Activated CD8-positive, alpha-beta memory T cell treated with anti-CD3 and anti-CD28 coated beads for 1 hour (primary cell): ENCODE measurements at regions not wholly inside any gene's neighbourhood (a gene's known extent, or its start where the extent isn't known, plus 50 kb on each side); places are given as distances from the start of the nearest gene placed in this dataset.
"Not testable (repeated sequence)": the region's sequence is repeated elsewhere in the genome, so short reads cannot be mapped to it uniquely, and the experiment has no call there.

Experiments
- DNase-seq, 2 donors: peaks; one replicate each; pipeline ENCODE4 v3.0.0-alpha.2; 2020; ENCODE audit warnings: low read depth in 1 of 2; ENCODE audit errors: extremely low read depth in 1 of 2

DNA sequence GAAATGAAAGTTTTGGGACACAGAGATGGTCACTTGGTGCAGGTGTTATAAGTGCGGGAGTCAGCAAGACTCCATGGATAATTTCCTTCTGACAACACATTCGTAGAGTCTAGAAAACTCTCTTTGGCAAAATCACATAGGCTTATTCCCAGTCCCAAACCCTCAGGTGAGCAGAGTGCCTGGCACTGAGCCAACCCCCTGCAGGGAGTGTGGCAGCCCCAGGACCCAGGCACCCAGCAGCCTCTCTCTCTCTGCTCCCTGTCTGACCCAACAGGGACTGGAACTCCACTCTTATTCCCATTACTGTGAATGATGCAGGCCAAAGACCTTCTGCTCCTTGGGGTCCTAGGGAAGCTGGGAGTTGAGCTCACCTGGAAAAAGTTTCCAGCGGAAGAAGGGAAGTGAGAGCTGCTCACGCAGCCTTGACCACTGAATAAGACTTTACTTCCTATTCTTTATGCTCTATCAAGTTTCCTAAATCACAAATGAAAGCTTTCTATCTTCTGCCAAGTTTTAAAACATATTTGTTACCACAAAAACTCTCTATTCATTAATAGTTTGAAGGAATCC is 132.6 kb upstream of the ETV3 start:
- DNase-seq = no peak

DNA sequence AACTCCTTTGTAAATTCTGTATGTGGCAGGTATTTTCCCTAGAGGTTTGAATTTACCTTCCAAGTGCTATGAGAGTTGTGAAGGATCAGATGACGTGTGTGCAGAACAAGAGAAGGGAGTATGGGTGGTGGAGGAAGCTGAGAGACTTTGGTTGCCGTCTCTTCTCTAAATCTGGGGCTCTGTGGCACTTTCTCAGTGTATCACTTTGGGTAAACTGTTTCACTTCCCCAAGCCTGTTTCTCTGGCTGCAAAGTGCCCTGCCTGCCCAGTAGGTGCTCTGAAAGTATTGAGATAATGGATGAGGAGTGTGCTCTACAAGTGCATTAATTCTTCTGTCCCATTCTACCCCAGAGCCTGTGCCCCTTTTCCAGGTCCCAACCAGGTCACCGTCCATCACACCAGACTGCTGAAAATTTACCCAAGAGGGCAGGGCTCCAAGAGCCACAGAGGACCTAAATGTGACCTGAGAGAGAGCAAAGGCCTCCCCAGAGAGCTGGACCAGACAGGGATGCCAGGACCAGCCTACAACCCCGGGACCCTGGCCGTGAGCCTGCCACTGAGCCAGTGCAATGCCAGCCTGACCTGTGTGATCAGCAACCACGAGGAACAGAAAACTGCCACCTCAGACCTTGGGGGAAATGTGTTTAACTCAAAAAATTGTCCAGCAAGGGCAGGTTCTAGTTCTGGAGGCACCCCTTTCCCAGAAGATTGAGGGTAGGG is 131.6 kb upstream of the ETV3 start:
- DNase-seq = no peak

GRCh38 chr1:157262891-157263290 is 124.7 kb upstream of the ETV3 start:
- no peak for DNase-seq

GRCh38 chr1:157262422-157262821 is 124.2 kb upstream of the ETV3 start:
- no peak for DNase-seq

DNA sequence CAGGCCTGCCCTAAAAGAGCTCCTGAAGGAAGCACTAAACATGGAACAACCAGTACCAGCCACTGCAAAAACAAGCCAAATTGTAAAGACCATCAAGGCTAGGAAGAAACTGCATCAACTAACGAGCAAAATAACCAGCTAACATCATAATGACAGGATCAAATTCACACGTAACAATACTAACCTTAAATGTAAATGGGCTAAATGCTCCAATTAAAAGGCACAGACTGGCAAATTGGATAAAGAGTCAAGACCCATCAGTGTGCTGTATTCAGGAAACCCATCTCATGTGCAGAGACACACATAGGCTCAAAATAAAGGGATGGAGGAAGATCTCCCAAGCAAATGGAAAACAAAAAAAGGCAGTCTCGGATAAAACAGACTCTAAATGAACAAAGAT is 117.7 kb upstream of the ETV3 start:
- DNase-seq = not testable (repeated sequence)

- DNase-seq = not testable (repeated sequence)
Observed at GRCh38 chr1:157254183-157254582, 116.0 kb upstream of the ETV3 start.

GRCh38 chr1:157252473-157252872 is 114.3 kb upstream of the ETV3 start:
- no peak for DNase-seq

GRCh38 chr1:157249739-157250138 is 111.5 kb upstream of the ETV3 start:
- no peak for DNase-seq

DNA sequence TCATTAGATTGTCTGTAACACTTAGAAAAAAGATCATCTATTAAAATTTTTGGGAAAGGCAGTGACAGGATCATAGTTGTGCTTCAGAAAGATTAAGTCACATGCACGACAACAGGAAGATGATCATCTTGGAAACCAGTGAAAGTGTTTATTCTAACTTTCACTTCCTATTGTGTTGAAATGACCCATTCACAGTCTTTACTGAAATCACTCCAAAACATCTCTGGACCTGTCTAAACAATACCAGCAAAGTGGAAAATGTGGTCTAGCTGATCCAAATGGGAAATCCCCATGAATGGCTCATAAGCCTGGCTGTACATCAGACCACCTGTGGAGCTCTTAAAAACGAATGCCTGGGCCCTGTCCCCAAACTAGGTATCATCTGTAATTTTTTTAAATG is 111.1 kb upstream of the ETV3 start:
- no peak for DNase-seq

GRCh38 chr1:157247764-157248049 is 109.5 kb upstream of the ETV3 start:
- DNase-seq = not testable (repeated sequence)

DNA sequence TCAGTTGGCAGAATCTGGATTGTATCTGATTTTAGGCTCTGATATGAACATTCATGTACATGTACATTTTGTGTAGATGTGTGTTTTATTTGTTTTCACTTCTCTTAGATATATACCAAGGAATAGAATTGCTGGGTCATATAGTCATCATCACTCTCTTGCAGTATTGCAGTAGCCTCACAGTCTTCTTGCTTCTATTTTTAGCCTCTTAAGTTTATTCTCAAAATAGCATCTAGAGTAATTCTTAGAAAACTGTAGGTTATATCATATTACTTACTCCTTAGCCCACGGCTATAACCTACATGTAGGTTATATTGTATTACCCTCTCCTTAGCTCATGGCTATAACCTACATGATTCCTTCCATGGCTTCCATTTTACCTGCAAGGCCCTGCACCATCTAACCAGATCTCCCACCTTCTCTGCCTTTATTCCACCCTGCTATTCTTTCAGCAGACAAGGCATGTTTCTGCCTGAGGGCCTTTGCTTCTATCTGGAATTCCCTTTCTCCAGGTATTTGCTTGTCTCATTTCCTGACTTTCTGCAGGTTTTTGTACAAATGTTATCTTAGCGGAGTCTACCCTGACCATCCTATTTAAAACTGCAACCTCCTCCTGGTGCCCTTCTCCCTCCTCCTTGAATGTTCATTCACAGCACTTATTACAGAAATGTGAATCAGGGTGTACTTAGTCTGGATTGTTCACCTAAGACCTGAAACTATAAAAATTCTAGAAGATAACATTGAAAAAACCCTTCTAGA is 109.0 kb upstream of the ETV3 start:
- no peak for DNase-seq

GRCh38 chr1:157245823-157246222 is 107.6 kb upstream of the ETV3 start:
- no peak for DNase-seq

- no peak for DNase-seq
Observed at GRCh38 chr1:157241185-157241538, 103.0 kb upstream of the ETV3 start.

DNA sequence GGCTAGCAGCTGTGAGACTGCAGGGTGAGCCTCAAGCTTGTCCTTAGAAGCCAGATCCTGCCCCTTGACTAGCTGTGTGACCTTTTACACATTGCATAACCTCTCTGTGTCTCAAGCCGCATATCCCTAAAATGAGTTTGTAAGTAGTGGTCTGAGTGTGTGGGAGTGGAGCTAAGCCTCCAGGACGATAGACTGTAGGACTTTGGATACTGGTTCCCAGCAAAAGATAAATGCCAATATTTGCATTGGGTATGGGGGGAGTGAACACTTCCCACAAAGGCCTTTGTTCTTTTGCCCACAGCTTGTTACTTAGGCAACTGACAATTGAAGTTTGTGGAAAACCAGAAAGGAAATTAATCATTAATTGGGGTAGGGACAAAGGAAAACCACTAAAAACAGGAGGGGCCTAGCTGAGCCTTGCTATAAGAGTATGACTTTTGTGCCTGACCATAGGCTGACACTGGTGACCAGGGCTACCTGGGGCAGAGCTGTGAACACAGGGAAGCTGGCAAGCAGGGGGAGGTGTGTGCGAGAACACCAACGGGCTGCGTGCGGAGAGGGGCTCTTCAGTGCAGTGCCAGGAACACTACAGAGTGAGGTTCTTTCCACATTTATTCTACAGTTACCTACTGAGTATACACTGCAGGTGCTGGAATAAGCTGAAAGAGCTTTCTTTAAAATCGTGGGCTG is 102.4 kb upstream of the ETV3 start:
- no peak for DNase-seq

DNA sequence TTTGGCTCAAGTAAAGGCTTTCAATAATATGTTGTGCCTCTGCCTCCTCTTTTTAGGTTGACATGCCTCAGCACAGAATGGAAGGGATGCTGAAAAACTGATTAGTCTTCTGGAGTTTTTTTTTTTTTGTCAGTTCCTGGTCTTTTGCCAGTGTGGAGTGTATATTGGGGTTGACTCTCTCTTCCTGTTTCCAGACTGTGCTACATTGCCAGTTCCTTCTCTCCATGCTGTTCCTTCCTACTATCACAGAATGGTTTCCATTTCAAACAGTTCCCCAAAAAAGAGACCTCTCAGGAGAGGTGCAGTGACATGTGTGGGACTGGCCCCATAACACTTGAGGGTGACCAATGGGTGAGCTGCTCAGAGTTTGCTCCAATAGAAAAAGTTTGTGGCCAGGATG is 101.7 kb upstream of the ETV3 start:
- no peak for DNase-seq

DNA sequence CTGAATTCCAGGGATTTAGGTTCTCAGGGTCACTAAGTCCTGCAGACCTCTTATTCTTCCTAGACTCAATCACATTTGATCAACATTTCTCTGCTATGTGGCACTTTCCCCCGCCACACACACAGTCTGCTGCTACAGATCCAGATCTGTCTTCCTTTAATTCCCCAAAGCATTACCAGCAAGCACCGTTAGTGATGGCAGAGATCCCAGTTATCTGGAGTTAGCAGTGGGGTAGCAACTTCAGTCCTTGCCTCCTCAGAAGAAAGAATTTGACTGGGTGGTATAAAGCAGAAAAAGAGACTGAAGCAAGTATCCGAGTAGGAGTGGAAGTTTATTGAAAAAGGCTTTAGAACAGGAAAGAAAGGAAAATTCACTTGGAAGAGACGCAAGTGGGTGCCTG is 100.4 kb upstream of the ETV3 start:
- no peak for DNase-seq

- no peak for DNase-seq
Observed at GRCh38 chr1:157237981-157238380, 99.8 kb upstream of the ETV3 start.

DNA sequence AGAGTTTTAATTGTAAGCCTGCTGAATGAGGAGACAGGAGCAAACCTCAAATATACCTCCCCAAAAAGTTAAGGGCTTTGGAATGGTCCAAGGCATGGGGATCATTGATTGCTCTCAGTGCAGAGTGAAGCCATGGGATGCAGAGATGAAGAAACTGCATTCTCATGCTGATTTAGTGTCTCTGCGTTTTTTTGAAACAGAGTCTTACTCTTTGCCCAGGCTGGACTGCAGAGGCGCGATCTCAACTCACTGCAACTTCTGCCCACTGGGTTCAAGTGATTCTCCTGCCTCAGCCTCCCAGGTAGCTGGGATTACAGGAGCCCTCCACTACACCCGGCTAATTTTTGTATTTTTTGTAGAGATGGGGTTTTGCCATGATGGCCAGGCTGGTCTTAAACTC is 99.3 kb upstream of the ETV3 start:
- DNase-seq = no peak

- DNase-seq = no peak
Observed at GRCh38 chr1:157236072-157236471, 97.9 kb upstream of the ETV3 start.

- DNase-seq = no peak
Observed at GRCh38 chr1:157235307-157235706, 97.1 kb upstream of the ETV3 start.

DNA sequence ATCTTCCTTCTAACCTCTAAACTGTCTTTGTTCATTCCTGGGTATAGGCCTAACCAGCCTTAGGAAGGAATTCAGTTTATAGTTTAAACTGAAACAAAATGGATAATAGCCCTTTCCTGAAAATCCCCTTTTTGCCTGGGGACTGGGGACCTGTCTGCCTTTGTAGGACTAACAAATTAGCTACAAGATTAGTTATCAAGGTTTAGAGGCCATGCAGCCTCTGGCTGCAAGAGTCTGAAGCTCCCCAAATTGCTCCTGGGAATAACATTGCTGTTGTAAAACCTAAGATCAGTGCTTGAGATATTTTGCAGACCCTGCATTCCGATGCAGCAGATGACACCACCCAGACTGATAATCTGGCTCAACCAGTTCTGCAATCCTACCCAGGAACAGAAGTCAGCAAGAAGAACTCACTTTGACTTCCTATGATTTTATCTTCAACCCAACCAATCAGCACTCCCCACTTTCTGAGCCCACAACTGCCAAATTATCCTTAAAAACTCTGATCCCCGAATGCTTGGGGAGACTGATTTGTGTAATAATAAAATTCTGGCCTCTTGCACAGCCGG is 96.6 kb upstream of the ETV3 start:
- DNase-seq = no peak

- DNase-seq = no peak
Observed at GRCh38 chr1:157233131-157233530, 94.9 kb upstream of the ETV3 start.
